GM12878 (cell line): ENCODE measurements at regions not wholly inside any gene's neighbourhood (a gene's known extent, or its start where the extent isn't known, plus 50 kb on each side); places are given as distances from the start of the nearest gene placed in this dataset.

ENCODE experiments used
- BCL3 ChIP-seq: IDR thresholded peaks from 2 replicates; pipeline ENCODE4 v1.6.1; 2011; ENCODE audit warnings: borderline replicate concordance, low read depth, mild to moderate bottlenecking, moderate library complexity, low read length; ENCODE audit not compliant: insufficient read depth, poor library complexity, severe bottlenecking
- CBX3 ChIP-seq: fragments of 200-600 bp; sonication (generic); IDR thresholded peaks from 2 replicates; pipeline ENCODE4 v1.6.1; 2016; ENCODE audit warnings: low read depth, borderline replicate concordance
- CREB1 ChIP-seq: IDR thresholded peaks from 2 replicates; pipeline ENCODE4 v1.6.1; 2012; ENCODE audit warnings: low read depth, mild to moderate bottlenecking, inconsistent platforms
- CUX1 ChIP-seq: IDR thresholded peaks from 2 replicates; pipeline ENCODE4 v1.6.1; 2012; ENCODE audit warnings: improper control_type of control experiment, low read depth, low read length; ENCODE audit not compliant: insufficient replicate concordance
- EGR1 ChIP-seq, 2 experiments: IDR thresholded peaks; 1 replicate in 1 of 2; 2 replicates in 1 of 2; pipeline ENCODE4 v1.6.1; 2011 to 2012; ENCODE audit warnings: low read depth in 2 of 2, low read length in 2 of 2, borderline replicate concordance in 1 of 2, mild to moderate bottlenecking in 1 of 2, moderate library complexity in 1 of 2
- GABPA ChIP-seq: IDR thresholded peaks from 2 replicates; pipeline ENCODE4 v1.6.1; 2014; ENCODE audit warnings: antibody characterized with exemption, low read depth, mild to moderate bottlenecking, inconsistent platforms
- HSF1 ChIP-seq: fragments of 150-350 bp; IDR thresholded peaks from 2 replicates; pipeline ENCODE4 v1.6.1; 2014; ENCODE audit warnings: mild to moderate bottlenecking, low read depth, low read length
- KDM1A ChIP-seq: fragments of 200-600 bp; sonication (generic); IDR thresholded peaks from 2 replicates; pipeline ENCODE4 v1.6.1; 2016; ENCODE audit warnings: borderline replicate concordance
- MLLT1 ChIP-seq: fragments of 450-650 bp; IDR thresholded peaks from 2 replicates; pipeline ENCODE4 v1.6.1; 2016; ENCODE audit warnings: mild to moderate bottlenecking
- SPI1 ChIP-seq: IDR thresholded peaks from 2 replicates; pipeline ENCODE4 v1.6.1; 2011; ENCODE audit warnings: low read depth, mild to moderate bottlenecking, low read length, moderate library complexity, borderline replicate concordance; ENCODE audit not compliant: insufficient read depth
- TARDBP ChIP-seq: IDR thresholded peaks from 2 replicates; pipeline ENCODE4 v1.6.1; 2016; ENCODE audit warnings: borderline replicate concordance
- ZNF24 ChIP-seq: fragments of 450-650 bp; IDR thresholded peaks from 2 replicates; pipeline ENCODE4 v1.6.1; 2017; ENCODE audit warnings: antibody characterized with exemption, mild to moderate bottlenecking

GRCh38 chr4:20418861-20419451, 167.3 kb downstream of the SLIT2 start (continued):
- TF ChIP-seq EGR1 (IDR thresholded peaks at IDR 0.05; ENCODE audit: borderline replicate concordance in 1 of 2, low read depth in 2 of 2, low read length in 2 of 2) = no peak
- TF ChIP-seq BCL3 = no peak
- TF ChIP-seq GABPA = no peak
- no peak for TF ChIP-seq SPI1
- no peak for TF ChIP-seq CUX1
- TF ChIP-seq KDM1A = no peak
- TF ChIP-seq MLLT1 = no peak
- no peak for TF ChIP-seq CREB1
- TF ChIP-seq CBX3 = no peak
- 0 out of 2 replicates have a peak, but pooled peaks have one; percentile 10 for TF ChIP-seq ZNF24
- no peak for TF ChIP-seq TARDBP
- no peak for TF ChIP-seq HSF1
